Testis (tissue), 2 donors: ENCODE measurements at regions not wholly inside any gene's neighbourhood (a gene's known extent, or its start where the extent isn't known, plus 50 kb on each side); places are given as distances from the start of the nearest gene placed in this dataset.
"Not testable (repeated sequence)": the region's sequence is repeated elsewhere in the genome, so short reads cannot be mapped to it uniquely, and the experiment has no call there.

Experiments used
- POLR2A ChIP-seq: fragments of 450-650 bp; IDR thresholded peaks from one replicate; pipeline ENCODE4 v1.6.1; 2017; ENCODE audit warnings: antibody characterized with exemption, mild to moderate bottlenecking, moderate library complexity
- TF ChIP-seq, protein P1 (sequence below), 3 experiments: fragments of 450-650 bp in 2 of 3; fragments of 200-600 bp in 1 of 3; sonication (generic) in 1 of 3; IDR thresholded peaks; one replicate each; pipeline ENCODE4 v1.5.1; 2016 to 2019; ENCODE audit warnings: antibody characterized with exemption in 3 of 3, mild to moderate bottlenecking in 2 of 3, moderate library complexity in 1 of 3

GRCh38 chr20:29375937-29376336 lies 1881.5 kb upstream of the DEFB115 start:
- TF ChIP-seq, protein P1, sequence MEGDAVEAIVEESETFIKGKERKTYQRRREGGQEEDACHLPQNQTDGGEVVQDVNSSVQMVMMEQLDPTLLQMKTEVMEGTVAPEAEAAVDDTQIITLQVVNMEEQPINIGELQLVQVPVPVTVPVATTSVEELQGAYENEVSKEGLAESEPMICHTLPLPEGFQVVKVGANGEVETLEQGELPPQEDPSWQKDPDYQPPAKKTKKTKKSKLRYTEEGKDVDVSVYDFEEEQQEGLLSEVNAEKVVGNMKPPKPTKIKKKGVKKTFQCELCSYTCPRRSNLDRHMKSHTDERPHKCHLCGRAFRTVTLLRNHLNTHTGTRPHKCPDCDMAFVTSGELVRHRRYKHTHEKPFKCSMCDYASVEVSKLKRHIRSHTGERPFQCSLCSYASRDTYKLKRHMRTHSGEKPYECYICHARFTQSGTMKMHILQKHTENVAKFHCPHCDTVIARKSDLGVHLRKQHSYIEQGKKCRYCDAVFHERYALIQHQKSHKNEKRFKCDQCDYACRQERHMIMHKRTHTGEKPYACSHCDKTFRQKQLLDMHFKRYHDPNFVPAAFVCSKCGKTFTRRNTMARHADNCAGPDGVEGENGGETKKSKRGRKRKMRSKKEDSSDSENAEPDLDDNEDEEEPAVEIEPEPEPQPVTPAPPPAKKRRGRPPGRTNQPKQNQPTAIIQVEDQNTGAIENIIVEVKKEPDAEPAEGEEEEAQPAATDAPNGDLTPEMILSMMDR (IDR thresholded peaks at IDR 0.05), result not testable (repeated sequence)
- TF ChIP-seq POLR2A, result not testable (repeated sequence)
